HCT116 (cell line): ENCODE measurements at regions not wholly inside any gene's neighbourhood (a gene's known extent, or its start where the extent isn't known, plus 50 kb on each side); places are given as distances from the start of the nearest gene placed in this dataset.

ENCODE experiments used
- EZH2phosphoT487 ChIP-seq: fragments of 200-600 bp; IDR thresholded peaks from 2 replicates; pipeline ENCODE4 v1.6.1; 2018; ENCODE audit warnings: antibody characterized with exemption, borderline replicate concordance
- JUND ChIP-seq: IDR thresholded peaks from 2 replicates; pipeline ENCODE4 v1.6.1; 2012
- YY1 ChIP-seq: IDR thresholded peaks from 2 replicates; pipeline ENCODE4 v1.6.1; 2011; ENCODE audit warnings: low read length, low read depth, moderate library complexity, mild to moderate bottlenecking; ENCODE audit not compliant: insufficient replicate concordance; ENCODE audit errors: extremely low read depth
- ZNF274 ChIP-seq: fragments of 200-500 bp; sonication (Bioruptor generic); IDR thresholded peaks from 2 replicates; pipeline ENCODE4 v1.6.1; 2014; ENCODE audit warnings: mild to moderate bottlenecking, low read depth, low read length, inconsistent platforms
- TF ChIP-seq, protein P1 (sequence below), 3 experiments: fragments of 200-600 bp in 1 of 3; sonication (generic) in 1 of 3; IDR thresholded peaks in 2 of 3; conservative IDR thresholded peaks in 1 of 3; 2 replicates each; pipeline ENCODE4 v1.5.1; 2012 to 2017; ENCODE audit warnings: low read depth in 2 of 3, low read length in 2 of 3, antibody characterized with exemption in 1 of 3, borderline replicate concordance in 1 of 3, control low read depth in 1 of 3, mild to moderate bottlenecking in 1 of 3, mixed read lengths in 1 of 3, mixed run types in 1 of 3, moderate library complexity in 1 of 3; ENCODE audit not compliant: insufficient read depth in 1 of 3
- TF ChIP-seq, protein P2 (sequence below): IDR thresholded peaks from 2 replicates; pipeline ENCODE4 v1.6.1; 2012

DNA sequence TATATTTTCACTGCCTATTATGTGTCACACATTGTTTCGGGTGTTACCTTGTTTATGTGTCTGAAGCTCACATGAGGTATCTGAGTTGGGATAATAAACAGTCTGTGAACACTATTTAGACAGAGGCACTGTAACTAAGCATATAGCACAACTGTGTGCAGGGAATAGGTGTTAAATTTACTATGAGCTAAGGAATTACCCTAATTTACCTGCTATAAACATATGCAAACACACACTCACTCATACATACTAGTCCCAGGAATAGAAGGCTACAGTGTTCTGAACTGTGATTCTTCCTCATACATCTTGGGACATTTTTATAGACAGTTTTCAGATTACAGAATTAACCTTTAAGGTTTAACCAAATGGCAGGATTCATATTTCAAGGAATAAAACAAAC lies 127.6 kb upstream of the SPANXN4 start:
- TF ChIP-seq, protein P1, sequence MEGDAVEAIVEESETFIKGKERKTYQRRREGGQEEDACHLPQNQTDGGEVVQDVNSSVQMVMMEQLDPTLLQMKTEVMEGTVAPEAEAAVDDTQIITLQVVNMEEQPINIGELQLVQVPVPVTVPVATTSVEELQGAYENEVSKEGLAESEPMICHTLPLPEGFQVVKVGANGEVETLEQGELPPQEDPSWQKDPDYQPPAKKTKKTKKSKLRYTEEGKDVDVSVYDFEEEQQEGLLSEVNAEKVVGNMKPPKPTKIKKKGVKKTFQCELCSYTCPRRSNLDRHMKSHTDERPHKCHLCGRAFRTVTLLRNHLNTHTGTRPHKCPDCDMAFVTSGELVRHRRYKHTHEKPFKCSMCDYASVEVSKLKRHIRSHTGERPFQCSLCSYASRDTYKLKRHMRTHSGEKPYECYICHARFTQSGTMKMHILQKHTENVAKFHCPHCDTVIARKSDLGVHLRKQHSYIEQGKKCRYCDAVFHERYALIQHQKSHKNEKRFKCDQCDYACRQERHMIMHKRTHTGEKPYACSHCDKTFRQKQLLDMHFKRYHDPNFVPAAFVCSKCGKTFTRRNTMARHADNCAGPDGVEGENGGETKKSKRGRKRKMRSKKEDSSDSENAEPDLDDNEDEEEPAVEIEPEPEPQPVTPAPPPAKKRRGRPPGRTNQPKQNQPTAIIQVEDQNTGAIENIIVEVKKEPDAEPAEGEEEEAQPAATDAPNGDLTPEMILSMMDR (IDR thresholded peaks at IDR 0.05 in 2 of 3, conservative IDR thresholded peaks at IDR 0.05 in 1 of 3; ENCODE audit: borderline replicate concordance in 1 of 3, insufficient read depth in 1 of 3, low read depth in 2 of 3, low read length in 2 of 3), result no peak
- TF ChIP-seq ZNF274, result no peak
- TF ChIP-seq, protein P2, sequence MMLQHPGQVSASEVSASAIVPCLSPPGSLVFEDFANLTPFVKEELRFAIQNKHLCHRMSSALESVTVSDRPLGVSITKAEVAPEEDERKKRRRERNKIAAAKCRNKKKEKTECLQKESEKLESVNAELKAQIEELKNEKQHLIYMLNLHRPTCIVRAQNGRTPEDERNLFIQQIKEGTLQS, result no peak
- no peak for TF ChIP-seq EZH2phosphoT487
- TF ChIP-seq JUND, result no peak
- TF ChIP-seq YY1, result no peak
